H1 (cell line): ENCODE measurements at regions not wholly inside any gene's neighbourhood (a gene's known extent, or its start where the extent isn't known, plus 50 kb on each side); places are given as distances from the start of the nearest gene placed in this dataset.

Source experiments
- CTCF ChIA-PET: fragments of 300-600 bp; sonication (Branson Sonifier 250); formaldehyde crosslinking; loops from one replicate; lab custom pipeline; 2021; ENCODE audit not compliant: partially characterized antibody; lab: Charles Lee
- POLR2A ChIA-PET: fragments of 300-600 bp; sonication (Branson Sonifier 250); formaldehyde crosslinking; loops from one replicate; lab custom pipeline; 2021; ENCODE audit warnings: inconsistent platforms; ENCODE audit not compliant: partially characterized antibody; lab: Charles Lee
- DNase-seq, 2 experiments: peaks; one replicate each; pipeline versions ENCODE4 v3.0.0 to v3.0.0-alpha.2; 2010 to 2022; ENCODE audit warnings: low spot score in 2 of 2, low read depth in 1 of 2, mixed read lengths in 1 of 2
- FAIRE-seq: peaks from 2 replicates; lab custom pipeline; 2011; peaks lifted over from hg19 to GRCh38; lab: Jason Lieb, UNC
- H2AFZ ChIP-seq: 2 replicates; pipeline ENCODE4 v1.8.1; 2012; ENCODE audit warnings: low read length, inconsistent platforms
- H2AK5ac ChIP-seq: 2 replicates; pipeline ENCODE4 v1.6.1; 2013; ENCODE audit warnings: low read depth, low read length
- H2BK120ac ChIP-seq: replicated peaks from 2 replicates; pipeline ENCODE3; 2013; ENCODE audit warnings: low read depth, low read length, inconsistent platforms
- H2BK12ac ChIP-seq: 2 replicates; pipeline ENCODE4 v1.6.1; 2013; ENCODE audit warnings: low read depth, low read length
- H2BK15ac ChIP-seq: 2 replicates; pipeline ENCODE4 v1.6.1; 2013; ENCODE audit warnings: low read length
- H2BK20ac ChIP-seq: 2 replicates; pipeline ENCODE4 v1.6.1; 2013; ENCODE audit warnings: low read length
- H2BK5ac ChIP-seq: 2 replicates; pipeline ENCODE4 v1.6.1; 2013; ENCODE audit warnings: low read depth, low read length
- H3K14ac ChIP-seq: 2 replicates; pipeline ENCODE4 v1.6.1; 2013; ENCODE audit warnings: inconsistent platforms; ENCODE audit not compliant: insufficient read length
- H3K18ac ChIP-seq: 2 replicates; pipeline ENCODE4 v1.6.1; 2013; ENCODE audit warnings: low read length; ENCODE audit errors: extremely low read depth
- H3K23ac ChIP-seq: 2 replicates; pipeline ENCODE4 v1.6.1; 2013; ENCODE audit warnings: inconsistent platforms; ENCODE audit not compliant: insufficient read length
- H3K23me2 ChIP-seq: 2 replicates; pipeline ENCODE4 v1.6.1; 2013; ENCODE audit warnings: low read depth, low read length
- H3K27ac ChIP-seq: 2 replicates; pipeline ENCODE4 v1.6.1; 2011; ENCODE audit warnings: low read depth, low read length, inconsistent platforms
- H3K27me3 ChIP-seq, 4 experiments: replicated peaks in 1 of 4; 1 replicate in 1 of 4; 2 replicates in 3 of 4; pipeline versions ENCODE4 v1.6.1 to v1.8.1; 2011 to 2013; ENCODE audit warnings: low read length in 3 of 4, mild to moderate bottlenecking in 3 of 4, inconsistent platforms in 2 of 4, mixed read lengths in 2 of 4, moderate library complexity in 1 of 4; ENCODE audit not compliant: control insufficient read depth in 3 of 4, insufficient read depth in 3 of 4; ENCODE audit errors: extremely low read depth in 1 of 4
- H3K36me3 ChIP-seq, 4 experiments: 2 replicates each; pipeline versions ENCODE4 v1.6.1 to v1.8.1; 2011 to 2013; ENCODE audit warnings: mild to moderate bottlenecking in 4 of 4, low read length in 3 of 4, moderate library complexity in 2 of 4, control low read depth in 1 of 4, inconsistent platforms in 1 of 4; ENCODE audit not compliant: insufficient read depth in 4 of 4, control insufficient read depth in 2 of 4
- H3K4ac ChIP-seq: replicated peaks from 2 replicates; pipeline ENCODE3; 2013; ENCODE audit warnings: low read length, low read depth, mixed read lengths, inconsistent platforms; ENCODE audit not compliant: insufficient read length
- H3K4me1 ChIP-seq, 4 experiments: replicated peaks in 1 of 4; 1 replicate in 1 of 4; 2 replicates in 3 of 4; pipeline versions ENCODE4 v1.6.1 to v1.8.1; 2011 to 2013; ENCODE audit warnings: low read length in 3 of 4, inconsistent platforms in 2 of 4, mixed read lengths in 1 of 4; ENCODE audit not compliant: insufficient read depth in 4 of 4, control insufficient read depth in 3 of 4
- H3K4me2 ChIP-seq, 2 experiments: 2 replicates each; pipeline versions ENCODE4 v1.6.1 to v1.8.1; 2011 to 2013; ENCODE audit warnings: low read depth in 2 of 2, low read length in 2 of 2, control low read depth in 1 of 2, inconsistent platforms in 1 of 2, mild to moderate bottlenecking in 1 of 2; ENCODE audit not compliant: insufficient read depth in 1 of 2
- H3K4me3 ChIP-seq, 4 experiments: fragments of 200-600, 300-600 bp in 1 of 4; sonication (generic), shearing (Covaris generic), sonication (Bioruptor Twin) in 1 of 4; 2 replicates each; pipeline versions ENCODE4 v1.5.1 to v1.8.1; 2011 to 2016; ENCODE audit warnings: low read length in 4 of 4, low read depth in 3 of 4, control low read depth in 2 of 4, inconsistent platforms in 2 of 4, mild to moderate bottlenecking in 2 of 4, mixed read lengths in 1 of 4, moderate library complexity in 1 of 4; ENCODE audit not compliant: insufficient read depth in 2 of 4; ENCODE audit errors: extremely low read depth in 1 of 4
- H3K56ac ChIP-seq: replicated peaks from 2 replicates; pipeline ENCODE3; 2013; ENCODE audit warnings: low read depth, mild to moderate bottlenecking, mixed read lengths, low read length, inconsistent platforms; ENCODE audit not compliant: insufficient read length
- H3K79me1 ChIP-seq: 2 replicates; pipeline ENCODE4 v1.6.1; 2013; ENCODE audit warnings: low read depth, low read length, control low read depth
- H3K79me2 ChIP-seq, 2 experiments: 2 replicates each; pipeline versions ENCODE4 v1.6.1 to v1.8.1; 2012 to 2013; ENCODE audit warnings: low read length in 2 of 2, mild to moderate bottlenecking in 2 of 2, inconsistent platforms in 1 of 2; ENCODE audit not compliant: insufficient read depth in 2 of 2, control insufficient read depth in 1 of 2
- H3K9ac ChIP-seq, 4 experiments: replicated peaks in 1 of 4; 1 replicate in 1 of 4; 2 replicates in 3 of 4; pipeline versions ENCODE4 v1.6.1 to v1.8.1; 2011 to 2013; ENCODE audit warnings: low read depth in 3 of 4, low read length in 3 of 4, control low read depth in 2 of 4, mild to moderate bottlenecking in 2 of 4, moderate library complexity in 2 of 4, inconsistent platforms in 1 of 4; ENCODE audit errors: extremely low read depth in 1 of 4
- H3K9me3 ChIP-seq, 2 experiments: 2 replicates each; pipeline versions ENCODE4 v1.6.1 to v1.8.1; 2012 to 2013; ENCODE audit warnings: mild to moderate bottlenecking in 2 of 2, moderate library complexity in 2 of 2, control low read depth in 1 of 2, inconsistent platforms in 1 of 2, low read depth in 1 of 2, low read length in 1 of 2, mixed read lengths in 1 of 2; ENCODE audit not compliant: insufficient read depth in 2 of 2
- H4K20me1 ChIP-seq, 2 experiments: replicated peaks in 1 of 2; 2 replicates each; pipeline versions ENCODE3 to v1.8.1; 2011 to 2013; ENCODE audit warnings: inconsistent platforms in 2 of 2, low read length in 2 of 2, mild to moderate bottlenecking in 1 of 2; ENCODE audit not compliant: insufficient read depth in 2 of 2, control insufficient read depth in 1 of 2
- H4K5ac ChIP-seq: 2 replicates; pipeline ENCODE4 v1.6.1; 2013; ENCODE audit warnings: low read length, low read depth, mixed read lengths, inconsistent platforms; ENCODE audit not compliant: insufficient read length
- H4K8ac ChIP-seq: 2 replicates; pipeline ENCODE4 v1.8.0; 2013; ENCODE audit warnings: mild to moderate bottlenecking, moderate library complexity, low read length, inconsistent platforms; ENCODE audit not compliant: insufficient read depth; ENCODE audit errors: extremely low read depth
- H4K91ac ChIP-seq: replicated peaks from 2 replicates; pipeline ENCODE3; 2013; ENCODE audit warnings: low read length, mixed read lengths, inconsistent platforms; ENCODE audit not compliant: insufficient read length
- GTF2F1 ChIP-seq: IDR thresholded peaks from 2 replicates; pipeline ENCODE4 v1.6.1; 2012; ENCODE audit warnings: low read depth, low read length, improper control_type of control experiment, borderline replicate concordance
- POLR2AphosphoS5 ChIP-seq: IDR thresholded peaks from 2 replicates; pipeline ENCODE4 v1.6.1; 2011; ENCODE audit warnings: low read depth, low read length
- RFX5 ChIP-seq: IDR thresholded peaks from 2 replicates; pipeline ENCODE4 v1.6.1; 2011; ENCODE audit warnings: low read depth, low read length, improper control_type of control experiment, borderline replicate concordance
- TAF7 ChIP-seq: optimal IDR thresholded peaks from 2 replicates; pipeline ENCODE3; 2011; ENCODE audit warnings: low read depth, mild to moderate bottlenecking, inconsistent platforms, low read length, moderate library complexity, borderline replicate concordance
- WGBS, 2 experiments: shearing (Covaris generic) in 1 of 2; methylation state at CpG; one replicate each; pipeline versions ENCODE4 v1.1.6 to v1.1.7; 2013 to 2015; ENCODE audit warnings: low lambda C conversion rate in 2 of 2, mixed read lengths in 2 of 2, inconsistent platforms in 1 of 2, low coverage in 1 of 2, missing lambda C conversion rate in 1 of 2; ENCODE audit not compliant: insufficient replicate concordance in 2 of 2, insufficient coverage in 1 of 2, insufficient read length in 1 of 2; ENCODE audit errors: extremely low coverage in 1 of 2, missing lambda C conversion rate in 1 of 2; 5-methylcytosine and 5-hydroxymethylcytosine counted together

- no peak overlapping the region for H4K5ac ChIP-seq
- no peaks in the 10 kb centered on the region for H3K23me2 ChIP-seq
- FAIRE-seq (no peak), DNase-seq (no peak)
- no peaks in the 10 kb centered on the region for H3K9me3 ChIP-seq
- H3K4me2 ChIP-seq = no peak overlapping the region
- no peak overlapping the region for H2AFZ ChIP-seq
- no peak overlapping the region for H3K27ac ChIP-seq
- no peak overlapping the region for H3K9ac ChIP-seq
- H4K8ac ChIP-seq = no peak overlapping the region
- H2BK120ac ChIP-seq = no peak overlapping the region
- H3K18ac ChIP-seq = no peak overlapping the region
- H3K4me1 ChIP-seq = no peaks in the 10 kb centered on the region
- no peak overlapping the region for H2BK20ac ChIP-seq
- H3K14ac ChIP-seq = no peak overlapping the region
- H2BK15ac ChIP-seq = no peak overlapping the region
- H3K4me3 ChIP-seq = no peak overlapping the region
- no peaks in the 10 kb centered on the region for H3K36me3 ChIP-seq
- no peak overlapping the region for H3K4ac ChIP-seq
- no peak overlapping the region for H2BK5ac ChIP-seq
- no peak overlapping the region for H2BK12ac ChIP-seq
- CTCF ChIA-PET = interaction anchor here (0.5 kb wide), 1 partner anchor 776 kb away, joined by 3 read pairs; no protein-coding TSS in a partner anchor
- TF ChIP-seq RFX5 (no peak), POLR2AphosphoS5 (no peak), TAF7 (no peak), GTF2F1 (no peak)
- no peaks in the 10 kb centered on the region for H3K79me2 ChIP-seq
- no peaks in the 10 kb centered on the region for H3K27me3 ChIP-seq
- H2AK5ac ChIP-seq = no peak overlapping the region
- H4K20me1 ChIP-seq = no peaks in the 10 kb centered on the region
- H4K91ac ChIP-seq = no peak overlapping the region
- no peak overlapping the region for H3K56ac ChIP-seq
- POLR2A ChIA-PET = no interaction called here
- H3K79me1 ChIP-seq = no peaks in the 10 kb centered on the region
- 100% methylated on average over 2 of the region's 2 CpGs; no CpG with 5 or more reads in 1 of the 2 experiments for WGBS, 2 experiments
- H3K23ac ChIP-seq = no peak overlapping the region
Observed at GRCh38 chr4:156191044-156191781, 237.5 kb upstream of the CTSO start.
